DND-41 (cell line): ENCODE measurements at regions not wholly inside any gene's neighbourhood (a gene's known extent, or its start where the extent isn't known, plus 50 kb on each side); places are given as distances from the start of the nearest gene placed in this dataset.

Experiments
- ATAC-seq: fragments of 200-7000 bp; cut with Tn5 transposase; 3 replicates; pipeline ENCODE4 v1.9.1; 2021; ENCODE audit warnings: low read depth; ENCODE audit not compliant: insufficient read depth
- DNase-seq: peaks from one replicate; pipeline ENCODE4 v3.0.0-alpha.2; 2020
- H2AFZ ChIP-seq: 2 replicates; pipeline ENCODE4 v1.6.0; 2012; ENCODE audit warnings: low read depth, low read length
- H3K27ac ChIP-seq: 2 replicates; pipeline ENCODE4 v1.5.1; 2012; ENCODE audit warnings: low read length, inconsistent platforms
- H3K27me3 ChIP-seq: fragments of 200-600 bp; sonication (generic); 2 replicates; pipeline ENCODE4 v1.6.0; 2012; ENCODE audit warnings: low read length, mild to moderate bottlenecking, inconsistent platforms; ENCODE audit not compliant: insufficient read depth, poor library complexity
- H3K36me3 ChIP-seq: 2 replicates; pipeline ENCODE4 v1.5.1; 2012; ENCODE audit warnings: low read length, inconsistent platforms; ENCODE audit not compliant: insufficient read depth
- H3K4me1 ChIP-seq: 2 replicates; pipeline ENCODE4 v1.5.1; 2012; ENCODE audit warnings: mild to moderate bottlenecking, low read length; ENCODE audit not compliant: insufficient read depth
- H3K4me2 ChIP-seq: 2 replicates; pipeline ENCODE4 v1.6.0; 2012; ENCODE audit warnings: mild to moderate bottlenecking, moderate library complexity, low read length, inconsistent platforms; ENCODE audit not compliant: insufficient read depth
- H3K4me3 ChIP-seq, 2 experiments: fragments of 200-600 bp in 1 of 2; shearing (Covaris generic) in 1 of 2; 2 replicates each; pipeline ENCODE4 v1.5.1; 2012 to 2016; ENCODE audit warnings: inconsistent platforms in 2 of 2, low read length in 2 of 2, mild to moderate bottlenecking in 2 of 2, low read depth in 1 of 2, moderate library complexity in 1 of 2
- H3K79me2 ChIP-seq: 2 replicates; pipeline ENCODE4 v1.6.0; 2012; ENCODE audit warnings: low read length, inconsistent platforms; ENCODE audit not compliant: insufficient read depth
- H3K9ac ChIP-seq: 2 replicates; pipeline ENCODE4 v1.6.0; 2012; ENCODE audit warnings: low read depth, mild to moderate bottlenecking, inconsistent platforms, low read length, moderate library complexity
- H3K9me3 ChIP-seq: 2 replicates; pipeline ENCODE4 v1.5.1; 2012; ENCODE audit warnings: low read length, moderate library complexity, mild to moderate bottlenecking, inconsistent platforms; ENCODE audit not compliant: insufficient read depth, severe bottlenecking
- H4K20me1 ChIP-seq: 2 replicates; pipeline ENCODE4 v1.6.0; 2012; ENCODE audit warnings: low read length; ENCODE audit not compliant: insufficient read depth
- CTCF ChIP-seq: IDR thresholded peaks from 2 replicates; pipeline ENCODE4 v1.5.1; 2012; ENCODE audit warnings: borderline replicate concordance, low read length, moderate library complexity, mild to moderate bottlenecking; ENCODE audit not compliant: poor library complexity, severe bottlenecking; ENCODE audit errors: extremely low read depth
- EZH2 ChIP-seq: IDR thresholded peaks from 3 replicates; pipeline ENCODE4 v1.6.1; 2012; ENCODE audit warnings: borderline replicate concordance, low read depth, mild to moderate bottlenecking, moderate library complexity, low read length, inconsistent platforms; ENCODE audit not compliant: severe bottlenecking

GRCh38 chr2:189344043-189344442 is 97.2 kb upstream of the WDR75 start:
- Histone ChIP-seq H2AFZ (no peak overlapping the region), H3K9ac (no peak overlapping the region), H3K27me3 (no peaks in the 10 kb centered on the region), H3K4me3 (no peak overlapping the region), H3K79me2 (no peaks in the 10 kb centered on the region), H3K4me1 (peaks cover 7% of the 10 kb centered on the region), H4K20me1 (no peaks in the 10 kb centered on the region), H3K36me3 (no peaks in the 10 kb centered on the region), H3K9me3 (peaks cover 15% of the 10 kb centered on the region), H3K4me2 (no peak overlapping the region), H3K27ac (no peak overlapping the region)
- DNase-seq (no peak), ATAC-seq (no peak)
- TF ChIP-seq CTCF (no peak), EZH2 (no peak)

- Histone ChIP-seq H3K4me1 (peaks cover 7% of the 10 kb centered on the region), H3K36me3 (no peaks in the 10 kb centered on the region), H3K9me3 (peaks cover 5% of the 10 kb centered on the region), H3K4me3 (no peak overlapping the region), H3K9ac (no peak overlapping the region), H4K20me1 (no peaks in the 10 kb centered on the region), H2AFZ (peak overlapping the region; percentile 30; the same call in 1 of the 2 replicates), H3K27me3 (no peaks in the 10 kb centered on the region), H3K79me2 (no peaks in the 10 kb centered on the region), H3K27ac (peak overlapping the region; percentile 14; the same call in 1 of the 2 replicates), H3K4me2 (no peak overlapping the region)
- TF ChIP-seq CTCF (peak; percentile 52), EZH2 (no peak)
- ATAC-seq (peak; percentile 72), DNase-seq (peak; percentile 20)
Measured at GRCh38 chr2:189347540-189347939, 93.7 kb upstream of the WDR75 start.

- Histone ChIP-seq H4K20me1 (no peaks in the 10 kb centered on the region), H3K27ac (no peak overlapping the region), H3K4me2 (no peak overlapping the region), H3K4me3 (no peak overlapping the region), H2AFZ (no peak overlapping the region), H3K36me3 (no peaks in the 10 kb centered on the region), H3K9ac (no peak overlapping the region), H3K9me3 (peaks cover 2% of the 10 kb centered on the region), H3K27me3 (no peaks in the 10 kb centered on the region), H3K79me2 (no peaks in the 10 kb centered on the region), H3K4me1 (peaks cover 7% of the 10 kb centered on the region)
- DNase-seq (no peak), ATAC-seq (no peak)
- no peak for TF ChIP-seq CTCF
- no peak for TF ChIP-seq EZH2
Measured at GRCh38 chr2:189348369-189348768, 92.9 kb upstream of the WDR75 start.
